Nucleus accumbens (tissue), 56 donors: ENCODE measurements at regions not wholly inside any gene's neighbourhood (a gene's known extent, or its start where the extent isn't known, plus 50 kb on each side); places are given as distances from the start of the nearest gene placed in this dataset.

ENCODE experiments used
- DNase-seq, 56 donors: peaks; one replicate each; lab custom pipeline; 2025; lab: John Stamatoyannopoulos, UW

DNA sequence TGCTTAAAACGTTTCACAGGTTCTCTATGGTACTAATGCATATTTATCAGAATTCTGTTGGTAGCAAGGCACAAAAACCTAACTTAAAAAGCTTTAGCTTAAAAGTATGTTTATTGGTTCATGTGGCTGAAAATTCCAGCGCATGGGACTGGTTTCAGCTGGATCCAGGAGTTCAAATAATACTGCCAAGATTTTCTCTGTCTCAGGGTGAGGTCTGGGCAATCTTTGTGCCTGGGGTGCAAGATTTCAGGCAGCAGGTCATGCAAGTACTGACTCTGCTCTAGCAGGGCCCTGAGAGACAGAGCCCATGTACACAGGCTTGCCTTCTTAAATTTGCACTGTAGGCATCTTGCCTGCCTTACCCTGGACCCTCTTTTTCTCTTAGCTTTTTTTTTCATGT is 134.2 kb upstream of the GAS1 start:
- no peak for DNase-seq

DNA sequence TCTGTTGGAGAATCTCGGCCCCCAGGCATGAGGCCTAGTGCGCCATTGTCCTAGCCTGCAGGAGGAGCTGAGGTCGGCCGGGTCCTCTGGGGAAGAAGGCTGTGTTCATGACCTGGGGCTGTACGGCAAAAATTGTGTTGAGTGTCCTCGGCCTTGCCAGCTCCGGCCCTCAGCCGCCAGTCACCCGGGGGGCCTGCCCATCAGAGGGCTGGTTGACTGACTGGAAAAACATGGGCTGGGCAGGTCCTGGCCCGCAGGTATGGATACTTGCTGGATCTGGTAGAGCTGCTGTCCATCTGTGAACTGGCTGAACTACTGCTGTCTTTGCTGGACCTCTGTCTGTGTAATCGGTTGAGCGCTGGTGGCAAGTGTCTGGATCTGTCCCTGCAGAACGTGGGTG is 136.7 kb upstream of the GAS1 start:
- DNase-seq: no peak

DNA sequence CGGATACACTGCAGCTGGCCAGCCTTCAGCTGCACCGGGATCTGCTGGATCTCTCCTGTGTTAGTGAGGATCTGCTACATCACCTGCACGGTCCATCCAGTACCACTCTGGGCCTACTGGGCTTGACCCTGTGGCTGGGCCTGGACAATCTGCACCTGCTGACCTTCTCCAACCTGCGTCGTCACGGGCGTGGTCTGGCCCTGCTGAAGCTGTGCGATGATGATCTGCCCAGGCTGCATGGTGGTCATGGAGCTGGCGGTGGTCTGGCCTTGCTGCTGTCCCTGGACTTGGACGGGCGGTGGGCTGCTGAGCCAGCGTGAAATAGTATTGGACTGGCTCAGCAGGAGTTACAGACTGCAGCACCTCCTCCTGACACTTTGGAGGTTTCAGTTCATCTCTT is 137.1 kb upstream of the GAS1 start:
- DNase-seq: no peak

DNA sequence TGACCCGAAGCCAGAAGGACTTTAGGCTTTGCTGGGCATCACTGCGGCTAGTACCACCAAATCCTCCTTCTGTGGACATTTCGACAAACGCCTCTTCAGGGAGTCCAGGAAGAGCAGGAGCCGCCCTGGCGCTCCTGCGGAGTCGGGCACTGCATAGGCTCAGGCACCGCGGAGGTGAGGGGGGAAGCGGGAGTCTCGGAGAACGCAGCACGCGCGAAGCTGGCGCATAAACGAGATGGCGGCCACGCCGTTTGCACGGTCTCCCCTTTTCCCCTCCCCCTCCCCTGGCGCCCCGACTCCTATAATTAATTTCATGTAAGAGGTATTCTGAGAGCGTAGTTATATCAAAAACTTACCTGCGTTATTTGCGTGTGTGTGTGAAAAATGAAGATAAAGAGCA is 137.8 kb upstream of the GAS1 start:
- DNase-seq: no peak

DNA sequence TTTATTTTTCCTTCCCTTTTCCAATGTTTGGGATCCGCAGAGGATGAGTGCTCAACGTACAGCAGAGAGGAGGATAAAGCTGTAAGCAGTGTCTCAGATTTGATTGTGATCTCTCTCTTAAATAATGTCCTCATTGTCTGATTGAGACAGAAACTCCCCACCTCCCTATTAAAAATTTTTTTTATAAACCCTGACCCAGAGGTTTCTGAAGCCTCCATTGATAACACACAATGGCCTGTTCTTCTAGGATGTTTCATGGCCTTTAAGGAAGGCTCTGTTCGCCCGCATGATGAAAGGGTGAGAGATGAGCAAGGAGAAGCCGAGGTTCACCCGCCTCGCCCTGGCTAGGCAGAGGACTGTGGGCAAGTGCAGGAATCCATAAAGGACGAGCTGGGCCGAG is 138.2 kb upstream of the GAS1 start:
- DNase-seq: no peak

DNA sequence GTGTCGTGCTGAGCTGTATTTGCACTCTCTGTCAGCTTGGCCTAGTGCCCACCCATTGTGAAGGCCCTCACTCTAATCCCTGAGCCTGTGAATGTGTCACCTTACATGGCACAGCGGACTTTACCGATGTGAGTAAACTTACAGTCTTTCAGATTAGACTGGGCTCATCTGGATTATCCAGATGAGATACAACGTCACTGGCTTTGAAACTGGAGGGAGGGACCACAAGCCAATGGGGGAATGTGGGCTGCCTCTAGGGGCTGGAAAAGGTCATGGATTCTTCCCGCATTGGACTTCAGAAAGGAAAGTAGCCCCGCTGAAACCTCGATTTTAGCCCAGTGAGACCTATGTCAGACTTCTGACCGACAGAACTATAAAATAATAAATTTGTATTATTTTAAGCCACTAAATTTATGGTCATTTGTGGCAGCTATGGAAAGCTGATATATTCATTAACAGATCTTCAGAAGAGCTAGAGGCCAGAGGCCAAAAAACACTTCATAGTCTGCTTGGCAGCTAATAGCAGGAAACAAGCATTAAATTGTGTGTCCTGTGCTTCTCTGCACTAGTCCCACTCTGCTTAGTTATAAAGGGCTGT is 139.0 kb upstream of the GAS1 start:
- no peak for DNase-seq

DNA sequence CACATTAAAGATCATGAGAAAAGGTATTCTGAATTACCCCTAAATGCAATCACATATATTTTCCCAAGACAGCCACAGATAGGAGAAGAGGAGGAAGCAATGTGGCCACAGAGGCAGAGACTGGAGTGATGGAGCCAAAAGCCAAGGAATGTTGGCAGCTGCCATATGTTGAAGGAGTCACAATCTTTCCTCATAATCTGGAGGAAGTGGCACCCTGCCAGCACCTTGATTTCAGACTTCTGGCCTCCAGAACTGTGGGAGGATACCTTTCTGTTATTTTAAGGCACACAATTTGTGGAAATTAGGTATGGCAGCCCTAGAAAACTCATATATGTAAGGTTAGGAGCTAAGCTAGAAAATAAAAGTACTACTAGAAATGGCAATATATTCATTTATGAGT is 139.9 kb upstream of the GAS1 start:
- no peak for DNase-seq

DNA sequence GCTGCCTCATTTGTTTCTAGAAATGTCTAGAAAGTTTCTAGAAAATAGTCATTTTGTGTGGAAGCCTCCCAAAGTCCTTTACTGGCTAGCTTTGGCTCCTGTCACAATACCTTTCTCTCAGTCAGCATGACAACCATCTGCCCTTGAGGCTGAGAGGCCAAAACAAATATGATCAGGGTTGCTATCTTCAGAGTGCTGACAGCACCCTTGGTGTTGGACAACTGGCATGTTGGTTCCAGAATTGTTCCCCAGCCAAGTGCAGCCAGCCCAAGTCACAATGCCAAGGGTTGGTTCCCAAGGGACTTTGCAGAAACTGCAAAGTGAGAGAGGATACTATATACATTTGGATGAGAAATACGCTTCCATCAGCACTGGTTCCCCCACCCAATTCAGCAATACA is 140.9 kb upstream of the GAS1 start:
- no peak for DNase-seq

DNA sequence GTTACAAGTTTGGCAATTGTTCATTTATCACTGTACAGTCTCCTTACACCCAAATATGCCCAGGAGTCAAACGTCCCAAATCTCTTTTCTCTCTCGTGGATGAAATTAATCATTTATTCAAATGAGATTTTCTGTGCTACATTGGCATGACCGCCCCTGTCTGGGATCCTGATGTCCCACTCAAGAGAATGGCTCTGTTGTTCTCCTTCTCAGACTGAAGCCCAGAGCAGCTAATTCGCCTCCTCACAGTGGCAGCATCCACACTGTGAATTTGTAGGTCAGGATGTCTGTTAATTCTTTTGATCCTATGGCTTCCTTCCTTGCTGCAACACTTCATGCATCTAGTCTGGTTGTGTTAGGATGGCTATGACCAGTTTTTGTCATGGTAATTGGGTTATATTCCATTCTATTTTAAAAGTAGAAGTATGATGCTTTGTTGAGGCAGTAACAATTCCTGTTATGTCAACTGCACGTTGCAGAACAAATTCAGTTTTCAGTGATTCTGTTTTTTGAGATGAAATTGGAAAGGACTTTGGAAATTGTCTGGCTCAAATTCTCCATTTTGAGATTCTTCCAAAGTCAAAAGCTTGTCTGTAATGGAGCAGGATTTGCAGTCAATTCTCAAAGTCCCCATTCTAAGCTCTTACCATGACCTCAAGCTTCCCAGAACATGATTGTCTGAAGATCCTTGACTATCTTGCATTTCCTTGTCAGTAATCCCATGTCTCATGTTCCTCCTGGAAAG is 141.5 kb upstream of the GAS1 start:
- peak in 10 of 56 donors; percentile 0 to 34 (median 8) for DNase-seq

DNA sequence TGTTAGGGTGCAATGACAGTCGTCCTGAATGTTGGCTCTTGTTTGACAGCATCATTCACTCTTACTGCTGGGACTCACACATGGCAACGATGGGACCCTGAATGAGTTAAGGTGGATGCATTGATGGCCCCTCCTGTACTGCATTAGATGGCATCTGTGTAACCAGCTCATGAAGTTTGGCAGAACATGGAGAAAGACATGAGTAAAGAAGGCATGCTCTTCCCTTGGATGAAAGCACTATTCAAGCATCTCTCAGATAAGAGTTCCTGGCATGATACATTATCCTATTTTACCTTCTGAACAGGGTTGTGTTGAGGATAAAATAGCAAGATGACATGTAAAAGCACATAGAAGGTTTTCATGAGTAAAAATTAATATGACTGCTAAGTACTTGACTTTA is 142.2 kb upstream of the GAS1 start:
- DNase-seq: no peak

DNA sequence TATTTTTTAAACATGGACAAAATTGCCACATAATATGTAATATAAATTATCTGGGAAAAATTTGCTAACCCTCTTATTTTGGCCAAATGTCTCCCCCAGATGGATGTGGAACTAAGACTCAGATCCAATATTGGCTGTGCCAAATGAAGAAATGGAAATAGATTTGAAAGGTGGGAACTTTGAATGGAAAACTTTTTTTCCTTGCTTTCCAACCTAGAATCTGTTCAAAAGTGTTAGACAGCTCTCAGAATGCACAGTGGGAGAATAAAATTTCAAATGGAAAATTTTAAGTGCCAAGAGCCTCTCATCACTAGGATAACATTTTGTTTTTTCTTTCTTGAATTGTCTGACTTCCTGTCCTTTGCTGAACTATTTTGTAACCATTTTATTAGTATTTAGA is 142.6 kb upstream of the GAS1 start:
- no peak for DNase-seq

DNA sequence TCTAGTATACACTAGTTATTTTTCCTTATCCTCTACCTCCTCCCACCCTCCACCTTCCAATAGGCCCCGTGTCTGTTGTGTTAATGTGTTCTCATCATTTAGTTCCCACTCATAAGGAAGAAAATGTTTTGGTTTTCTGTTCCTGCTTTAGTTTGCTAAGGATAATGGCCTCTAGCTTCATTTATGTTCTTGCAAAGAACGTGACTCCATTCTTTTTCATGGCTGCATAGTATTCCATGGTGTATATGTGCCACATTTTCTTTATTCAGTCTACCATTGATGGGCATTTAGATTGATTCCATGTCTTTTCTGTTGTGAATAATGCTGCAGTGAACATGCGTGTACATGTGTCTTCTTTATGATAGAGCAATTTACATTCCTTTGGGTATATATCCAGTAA is 146.5 kb upstream of the GAS1 start:
- DNase-seq: no peak

DNA sequence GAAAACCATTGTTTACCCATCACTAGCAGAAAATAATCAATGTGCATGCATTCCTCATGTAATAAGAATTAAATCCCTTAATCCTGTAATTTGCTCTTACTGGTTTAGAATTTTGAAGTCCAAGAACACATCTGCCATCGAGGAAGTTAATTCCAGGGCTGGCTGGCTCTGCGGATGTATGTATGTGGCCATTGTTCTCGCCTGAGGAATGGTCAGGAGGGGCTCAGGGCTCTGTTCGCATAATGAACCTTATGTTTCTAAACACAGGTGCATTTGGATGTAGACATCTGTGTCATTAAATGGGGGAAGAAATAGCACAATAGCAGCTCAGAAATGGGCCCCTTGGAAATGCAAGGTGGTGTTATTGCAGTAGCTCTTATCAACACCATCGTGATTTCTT is 148.6 kb upstream of the GAS1 start:
- DNase-seq: no peak

DNA sequence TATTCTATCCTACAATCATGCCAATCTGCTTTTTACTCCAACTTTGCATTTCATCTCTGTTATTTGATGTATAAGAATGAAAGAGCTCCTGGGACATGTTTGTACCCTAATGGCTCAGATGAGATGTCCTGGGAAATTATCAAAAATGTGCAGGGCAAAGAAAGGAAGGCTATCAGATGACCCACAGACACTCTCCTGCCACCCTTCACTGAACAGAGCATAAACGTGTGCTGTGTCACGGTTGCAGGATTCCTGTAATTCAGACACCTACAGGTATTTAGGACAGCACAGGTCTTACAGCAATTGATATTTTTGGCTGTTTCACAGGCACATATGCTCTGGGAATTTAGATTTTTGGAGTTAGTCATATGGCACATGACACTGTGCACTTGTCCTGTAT is 149.2 kb upstream of the GAS1 start:
- no peak for DNase-seq

DNA sequence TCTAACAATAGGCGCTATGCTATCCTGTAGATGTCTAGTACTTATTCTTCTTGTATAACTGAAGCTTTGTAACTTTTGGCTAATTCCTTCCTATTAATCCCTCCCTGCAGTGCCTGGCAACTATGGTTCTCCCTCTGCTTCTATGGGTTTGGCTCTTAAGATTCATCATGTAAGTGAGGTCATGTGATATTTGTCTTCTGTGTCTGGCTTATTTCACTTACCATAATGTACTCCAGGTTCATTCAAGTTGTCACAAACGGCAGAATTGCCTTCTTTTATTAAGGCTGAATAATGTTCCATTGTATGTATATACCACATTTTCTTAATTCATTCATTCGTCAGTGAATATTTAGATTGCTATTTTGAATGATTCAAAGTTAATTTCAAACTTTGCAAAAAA is 149.9 kb upstream of the GAS1 start:
- no peak for DNase-seq

DNA sequence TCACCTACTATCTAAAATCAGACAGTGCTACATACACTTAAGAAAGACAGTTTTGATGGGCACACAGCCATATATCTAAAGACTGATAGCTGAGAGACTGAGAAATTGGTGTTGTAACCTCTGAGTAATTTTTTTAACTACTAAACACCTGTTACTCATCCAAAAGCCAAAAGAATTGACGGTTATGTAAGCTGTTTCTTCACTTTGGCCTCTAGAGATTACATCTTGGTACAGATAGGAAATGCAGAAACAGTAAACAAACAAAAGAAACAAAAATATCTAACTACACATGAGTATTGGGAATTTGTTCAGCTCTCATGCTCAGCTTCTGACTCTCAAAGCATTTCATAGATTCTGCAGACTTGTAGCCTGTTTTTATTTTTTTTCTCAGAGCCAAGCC is 152.1 kb upstream of the GAS1 start:
- no peak for DNase-seq

DNA sequence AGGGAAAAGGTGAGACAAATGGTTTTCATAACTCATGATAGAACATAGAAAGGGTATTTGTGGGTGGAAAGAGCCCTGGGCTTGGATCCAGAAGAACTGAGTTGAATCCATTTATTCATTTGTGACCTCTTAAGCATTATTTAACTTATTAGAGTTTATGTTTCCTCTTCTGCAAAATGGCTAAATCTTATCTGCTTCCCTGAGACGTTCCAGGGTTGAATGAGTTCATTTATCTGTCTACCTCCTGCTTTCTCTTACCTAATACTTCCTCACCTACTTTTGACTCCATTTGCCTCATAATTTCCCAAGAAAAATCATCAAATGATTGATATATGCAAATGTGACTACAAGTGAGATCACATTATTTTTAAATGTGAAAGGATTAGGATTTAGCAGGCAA is 152.7 kb upstream of the GAS1 start:
- DNase-seq: no peak

DNA sequence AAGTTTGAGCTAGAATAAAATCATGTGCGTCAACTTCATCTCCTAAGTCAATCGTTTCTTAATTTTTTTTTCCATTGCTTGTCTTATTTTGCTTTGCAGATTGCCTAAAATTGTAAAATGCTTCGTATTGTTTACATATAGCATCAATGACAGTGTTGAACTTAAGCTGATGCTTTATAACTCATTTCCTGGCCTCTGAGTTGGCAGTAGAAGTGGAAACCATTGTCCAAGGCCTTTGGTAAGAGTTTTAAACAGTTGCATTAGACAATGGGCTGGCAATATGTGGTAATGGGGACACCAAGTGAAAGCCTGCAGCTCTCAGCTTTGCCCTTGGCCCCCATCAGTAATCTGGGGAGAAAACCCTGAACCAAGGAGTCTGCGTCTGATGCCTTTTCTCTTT is 154.8 kb upstream of the GAS1 start:
- DNase-seq: no peak

DNA sequence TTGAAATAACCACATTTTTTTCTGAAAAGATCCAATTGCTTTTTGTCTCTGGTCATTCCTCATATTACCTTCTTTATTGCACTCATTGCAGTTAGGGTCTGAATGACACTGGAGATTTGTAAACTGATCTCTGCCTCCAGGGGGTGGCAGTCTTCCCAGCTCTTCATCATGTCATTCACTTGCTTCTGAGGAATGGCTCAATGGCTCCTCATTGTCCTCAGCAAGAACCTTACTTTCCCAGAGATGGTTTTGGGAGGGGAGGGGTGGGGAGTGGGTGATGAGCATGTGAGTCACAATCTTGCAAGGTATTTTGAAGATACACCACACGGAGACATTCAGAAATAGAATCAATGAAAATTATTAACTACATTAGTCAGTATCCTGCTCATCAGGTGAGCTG is 159.8 kb upstream of the GAS1 start:
- DNase-seq: peak in 15 of 56 donors; percentile 0 to 36 (median 9)

DNA sequence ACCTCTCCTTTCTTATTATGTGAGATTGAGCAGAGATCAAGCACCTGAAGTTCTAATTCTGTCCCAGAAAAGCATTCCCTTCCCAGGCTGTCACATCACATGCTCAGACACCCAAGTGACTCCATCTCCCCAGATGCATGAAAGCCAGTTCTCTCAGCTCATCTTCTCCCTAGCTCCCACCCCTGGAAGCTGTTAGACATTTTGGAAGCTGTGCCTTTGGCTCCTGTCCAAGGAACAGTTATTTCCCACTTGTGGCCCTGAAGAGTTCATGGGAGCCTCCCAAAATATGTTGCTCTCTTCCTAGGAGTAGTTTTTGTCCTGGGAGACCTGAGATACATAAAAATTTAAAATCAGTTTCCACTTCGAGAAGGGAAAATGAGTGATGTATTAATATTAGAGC is 161.4 kb upstream of the GAS1 start:
- DNase-seq: peak in 15 of 56 donors; percentile 2 to 50 (median 16)

DNA sequence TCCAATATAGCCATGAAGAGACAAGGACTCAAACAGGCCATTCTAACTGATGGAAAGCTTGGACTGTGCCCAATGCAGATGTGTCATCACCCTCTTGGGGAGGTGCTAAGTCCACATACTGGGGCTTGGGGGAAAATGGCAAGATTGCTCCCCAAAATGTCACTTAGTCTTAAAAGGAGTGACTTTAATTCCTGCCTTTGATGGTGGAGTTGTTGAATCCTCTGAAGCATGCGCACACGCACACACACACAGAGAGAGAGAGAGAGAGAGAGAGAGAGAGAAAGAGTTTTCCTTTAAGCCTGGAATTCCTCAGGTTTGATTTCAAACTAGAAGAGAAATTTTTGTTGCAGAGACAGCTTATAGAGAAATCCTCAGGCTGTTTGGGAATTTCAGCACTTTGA is 161.9 kb upstream of the GAS1 start:
- DNase-seq: peak in 1 of 56 donors; percentile 26

DNA sequence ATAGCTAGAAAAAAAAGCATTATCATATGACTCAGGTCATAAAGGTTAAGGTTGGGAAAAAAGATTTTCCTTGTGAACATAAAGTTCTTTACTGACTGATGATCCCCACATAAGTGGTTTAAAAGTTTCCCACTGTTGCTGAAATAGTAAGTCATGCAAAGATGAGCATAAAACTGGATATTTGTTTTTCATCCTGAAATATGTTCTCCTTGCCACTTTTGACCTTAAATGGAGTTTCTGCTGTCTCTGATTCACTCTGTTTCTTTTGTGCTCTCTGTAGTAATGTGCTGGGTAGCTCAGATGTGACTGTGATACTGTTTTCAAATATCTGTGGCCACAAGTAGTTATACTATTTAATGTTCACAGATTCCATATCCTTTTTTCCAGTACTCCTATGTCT is 162.5 kb upstream of the GAS1 start:
- no peak for DNase-seq

DNA sequence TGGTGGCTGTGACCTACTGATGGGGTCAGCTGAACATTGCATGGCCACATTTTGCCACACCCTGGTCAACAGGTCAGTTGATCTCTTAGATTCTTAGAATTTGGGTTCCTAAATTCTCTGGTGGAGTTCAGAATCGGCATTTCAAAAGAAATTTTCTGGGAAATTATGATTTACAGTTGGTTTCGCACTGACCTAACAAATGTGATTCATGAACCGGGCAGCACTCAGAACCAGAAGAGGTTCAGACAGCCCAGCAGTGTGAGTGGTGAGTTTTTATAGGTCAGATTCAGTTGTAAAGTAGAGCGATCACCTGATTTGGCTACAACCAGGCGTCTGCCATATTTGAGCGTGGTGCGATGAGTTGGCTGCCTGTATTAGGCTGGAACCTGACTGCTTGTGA is 163.7 kb upstream of the GAS1 start:
- DNase-seq: no peak
